Endothelial cell of umbilical vein (primary cell): ENCODE measurements at regions not wholly inside any gene's neighbourhood (a gene's known extent, or its start where the extent isn't known, plus 50 kb on each side); places are given as distances from the start of the nearest gene placed in this dataset.

Source experiments
- BruUV-seq: library from RNA; stranded (reverse); fragments of 400-500 nt; replicated peaks from 2 replicates; lab custom pipeline; 2021; lab: Mats Ljungman, UMichigan
- CTCF ChIA-PET: fragments of 300-600, 350-600 bp; sonication (Branson Sonifier 250); formaldehyde crosslinking; loops from one replicate; lab custom pipeline; 2021; ENCODE audit warnings: antibody characterized with exemption, inconsistent platforms; lab: Charles Lee
- POLR2A ChIA-PET: fragments of 300-600, 350-600 bp; sonication (Branson Sonifier 250); formaldehyde crosslinking; loops from one replicate; lab custom pipeline; 2021; ENCODE audit warnings: antibody characterized with exemption, inconsistent platforms; lab: Charles Lee
- DNase-seq: peaks from one replicate; pipeline ENCODE4 v3.0.0-alpha.2; 2011; ENCODE audit warnings: low read depth, low spot score
- FAIRE-seq: peaks from 2 replicates; lab custom pipeline; 2011; peaks lifted over from hg19 to GRCh38; lab: Jason Lieb, UNC
- H2AFZ ChIP-seq: 2 replicates; pipeline ENCODE4 v1.6.0; 2012; ENCODE audit warnings: low read depth, low read length, control low read depth, inconsistent platforms
- H3K27ac ChIP-seq: 2 replicates; pipeline ENCODE4 v1.5.1; 2011; ENCODE audit warnings: low read depth, mild to moderate bottlenecking, control low read depth, low read length, moderate library complexity; ENCODE audit not compliant: insufficient read depth
- H3K27me3 ChIP-seq, 2 experiments: 2 replicates each; pipeline versions ENCODE4 v1.6.0 to v1.6.1; 2011; ENCODE audit warnings: low read length in 2 of 2, mixed read lengths in 1 of 2; ENCODE audit not compliant: control insufficient read depth in 2 of 2, insufficient read depth in 2 of 2
- H3K36me3 ChIP-seq, 2 experiments: 2 replicates in 1 of 2; 3 replicates in 1 of 2; pipeline ENCODE4 v1.5.1; 2011; ENCODE audit warnings: low read length in 2 of 2, mild to moderate bottlenecking in 1 of 2, moderate library complexity in 1 of 2; ENCODE audit not compliant: control insufficient read depth in 2 of 2, insufficient read depth in 2 of 2; ENCODE audit errors: extremely low read depth in 1 of 2
- H3K4me1 ChIP-seq: 3 replicates; pipeline ENCODE4 v1.5.1; 2011; ENCODE audit warnings: mild to moderate bottlenecking, low read length; ENCODE audit not compliant: control insufficient read depth, insufficient read depth; ENCODE audit errors: extremely low read depth
- H3K4me2 ChIP-seq: 2 replicates; pipeline ENCODE4 v1.6.1; 2011; ENCODE audit warnings: low read length, control low read depth, mixed read lengths; ENCODE audit not compliant: insufficient read depth
- H3K4me3 ChIP-seq, 3 experiments: fragments of 200-600 bp in 1 of 3; sonication (generic), shearing (Covaris generic) in 1 of 3; replicated peaks in 1 of 3; 2 replicates each; pipeline ENCODE4 v1.5.1; 2011 to 2016; ENCODE audit warnings: control low read depth in 3 of 3, low read length in 3 of 3, mild to moderate bottlenecking in 2 of 3, inconsistent platforms in 1 of 3, low read depth in 1 of 3, moderate library complexity in 1 of 3; ENCODE audit not compliant: insufficient read depth in 1 of 3
- H3K79me2 ChIP-seq: 2 replicates; pipeline ENCODE4 v1.6.0; 2012; ENCODE audit warnings: low read length, inconsistent platforms; ENCODE audit not compliant: control insufficient read depth, insufficient read depth
- H3K9ac ChIP-seq: replicated peaks from 2 replicates; pipeline ENCODE3; 2011; ENCODE audit warnings: low read length, control low read depth; ENCODE audit not compliant: insufficient read depth; ENCODE audit errors: extremely low read depth
- H3K9me1 ChIP-seq: replicated peaks from 3 replicates; pipeline ENCODE4 v1.6.0; 2011; ENCODE audit warnings: mild to moderate bottlenecking, low read length; ENCODE audit not compliant: control insufficient read depth, insufficient read depth; ENCODE audit errors: extremely low read depth
- H3K9me3 ChIP-seq: replicated peaks from 2 replicates; pipeline ENCODE4 v1.5.1; 2012; ENCODE audit warnings: low read length, inconsistent platforms; ENCODE audit not compliant: control insufficient read depth, insufficient read depth
- H4K20me1 ChIP-seq: replicated peaks from 2 replicates; pipeline ENCODE3; 2011; ENCODE audit warnings: mild to moderate bottlenecking, low read length; ENCODE audit not compliant: control insufficient read depth, insufficient read depth; ENCODE audit errors: extremely low read depth
- EZH2 ChIP-seq: IDR thresholded peaks from 2 replicates; pipeline ENCODE4 v1.6.1; 2012; ENCODE audit warnings: borderline replicate concordance, low read depth, mild to moderate bottlenecking, moderate library complexity, low read length, inconsistent platforms; ENCODE audit not compliant: severe bottlenecking
- FOS ChIP-seq: IDR thresholded peaks from 2 replicates; pipeline ENCODE4 v1.6.1; 2011; ENCODE audit warnings: mild to moderate bottlenecking, low read length, moderate library complexity, borderline replicate concordance; ENCODE audit not compliant: insufficient read depth
- GATA2 ChIP-seq: IDR thresholded peaks from 2 replicates; pipeline ENCODE4 v1.7.0; 2011; ENCODE audit warnings: low read depth, mild to moderate bottlenecking, moderate library complexity, mixed read lengths, low read length; ENCODE audit not compliant: insufficient read length, insufficient read depth
- JUN ChIP-seq: IDR thresholded peaks from 2 replicates; pipeline ENCODE4 v1.6.1; 2011; ENCODE audit warnings: borderline replicate concordance, low read depth; ENCODE audit not compliant: insufficient read length, insufficient read depth
- MYC ChIP-seq: IDR thresholded peaks from one replicate; pipeline ENCODE4 v1.6.1; 2011; ENCODE audit warnings: mild to moderate bottlenecking, low read depth, low read length
- POLR2A ChIP-seq: IDR thresholded peaks from 2 replicates; pipeline ENCODE4 v1.6.1; 2012; ENCODE audit warnings: low read depth, mild to moderate bottlenecking, control low read depth, low read length
- POLR2AphosphoS5 ChIP-seq: IDR thresholded peaks from 2 replicates; pipeline ENCODE4 v1.6.1; 2012; ENCODE audit warnings: low read depth, mild to moderate bottlenecking, control low read depth, low read length, moderate library complexity; ENCODE audit not compliant: insufficient read depth
- dilution Hi-C: fragments of 300-500 bp; cut with MboI; formaldehyde crosslinking; loops from one replicate; pipeline ENCODE4 v1.15.0; 2019; ENCODE audit warnings: low sequenced_read_pairs; ENCODE audit not compliant: extremely low pct_ligation_motif_present
- intact Hi-C: fragments of 100-400 bp; cut with micrococcal nuclease; formaldehyde crosslinking; loops from one replicate; pipeline ENCODE4 v1.10.0; 2022
- TF ChIP-seq, protein P1 (sequence below): IDR thresholded peaks from 2 replicates; pipeline ENCODE4 v1.6.1; 2011; ENCODE audit not compliant: insufficient read depth, insufficient read length
- TF ChIP-seq, protein P2 (sequence below), 2 donors: IDR thresholded peaks; 1 replicate in 1 of 2; 2 replicates in 1 of 2; pipeline ENCODE4 v1.5.1; 2011; ENCODE audit warnings: low read length in 2 of 2, mild to moderate bottlenecking in 2 of 2, moderate library complexity in 2 of 2, control low read depth in 1 of 2, inconsistent platforms in 1 of 2, low read depth in 1 of 2; ENCODE audit not compliant: insufficient read depth in 1 of 2; ENCODE audit errors: extremely low read depth in 1 of 2

DNA sequence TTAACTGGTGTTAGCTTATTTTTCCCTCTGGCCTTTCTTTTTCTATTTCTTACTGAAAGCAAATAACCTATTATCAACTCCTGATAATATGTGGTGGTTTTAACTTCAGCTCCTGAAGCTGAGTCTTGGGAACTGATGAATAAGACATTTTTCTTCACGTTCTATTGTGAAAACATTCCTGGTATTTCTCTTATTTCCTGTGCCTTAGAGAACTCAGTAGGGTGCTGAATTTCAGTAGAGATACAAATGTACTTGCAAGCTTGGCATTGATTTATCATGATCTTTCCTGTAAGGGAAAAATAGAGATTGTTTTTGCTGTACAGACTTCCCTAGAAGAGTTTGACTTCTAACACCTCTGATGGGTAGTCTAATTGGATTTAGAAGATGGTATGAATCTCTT, 52.8 kb upstream of the DCC start:
- no TSS peak for BruUV-seq
- H2AFZ ChIP-seq: no peak overlapping the region
- DNase-seq (no peak), FAIRE-seq (no peak)
- H3K4me3 ChIP-seq: no peak overlapping the region
- H3K36me3 ChIP-seq: no peaks in the 10 kb centered on the region
- H3K4me2 ChIP-seq: no peak overlapping the region
- no peaks in the 10 kb centered on the region for H4K20me1 ChIP-seq
- POLR2A ChIA-PET: no interaction called here
- H3K79me2 ChIP-seq: no peaks in the 10 kb centered on the region
- H3K27ac ChIP-seq: no peak overlapping the region
- no peaks in the 10 kb centered on the region for H3K9me1 ChIP-seq
- H3K27me3 ChIP-seq: no peaks in the 10 kb centered on the region
- CTCF ChIA-PET: no interaction called here
- H3K9ac ChIP-seq: no peak overlapping the region
- TF ChIP-seq MYC (no peak), FOS (no peak), POLR2A (no peak), EZH2 (no peak), GATA2 (no peak), POLR2AphosphoS5 (no peak), JUN (no peak)
- TF ChIP-seq, protein P1, sequence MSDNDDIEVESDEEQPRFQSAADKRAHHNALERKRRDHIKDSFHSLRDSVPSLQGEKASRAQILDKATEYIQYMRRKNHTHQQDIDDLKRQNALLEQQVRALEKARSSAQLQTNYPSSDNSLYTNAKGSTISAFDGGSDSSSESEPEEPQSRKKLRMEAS: no peak
- TF ChIP-seq, protein P2, sequence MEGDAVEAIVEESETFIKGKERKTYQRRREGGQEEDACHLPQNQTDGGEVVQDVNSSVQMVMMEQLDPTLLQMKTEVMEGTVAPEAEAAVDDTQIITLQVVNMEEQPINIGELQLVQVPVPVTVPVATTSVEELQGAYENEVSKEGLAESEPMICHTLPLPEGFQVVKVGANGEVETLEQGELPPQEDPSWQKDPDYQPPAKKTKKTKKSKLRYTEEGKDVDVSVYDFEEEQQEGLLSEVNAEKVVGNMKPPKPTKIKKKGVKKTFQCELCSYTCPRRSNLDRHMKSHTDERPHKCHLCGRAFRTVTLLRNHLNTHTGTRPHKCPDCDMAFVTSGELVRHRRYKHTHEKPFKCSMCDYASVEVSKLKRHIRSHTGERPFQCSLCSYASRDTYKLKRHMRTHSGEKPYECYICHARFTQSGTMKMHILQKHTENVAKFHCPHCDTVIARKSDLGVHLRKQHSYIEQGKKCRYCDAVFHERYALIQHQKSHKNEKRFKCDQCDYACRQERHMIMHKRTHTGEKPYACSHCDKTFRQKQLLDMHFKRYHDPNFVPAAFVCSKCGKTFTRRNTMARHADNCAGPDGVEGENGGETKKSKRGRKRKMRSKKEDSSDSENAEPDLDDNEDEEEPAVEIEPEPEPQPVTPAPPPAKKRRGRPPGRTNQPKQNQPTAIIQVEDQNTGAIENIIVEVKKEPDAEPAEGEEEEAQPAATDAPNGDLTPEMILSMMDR (IDR thresholded peaks at IDR 0.05; ENCODE audit: extremely low read depth in 1 of 2, insufficient read depth in 1 of 2, low read depth in 1 of 2, low read length in 2 of 2): no peak
- H3K9me3 ChIP-seq: peaks cover 2% of the 10 kb centered on the region
- dilution Hi-C loops: no loop called here
- intact Hi-C loops: loop anchor here (10.0 kb wide), 1 partner anchor 988 kb away; no protein-coding TSS in a partner anchor
- no peaks in the 10 kb centered on the region for H3K4me1 ChIP-seq
